Activated T-helper 1 cell treated with anti-CD3 and anti-CD28 coated beads, Interleukin-12 subunit alpha, Interleukin-12 subunit beta, Interleukin-2, Interleukin-4 antibody, amounts not matched to agents 30 ng/mL and 10 ng/mL and 1 ng/mL, durations not matched to agents 14 hours and 24 hours and 36 hours (primary cell): ENCODE measurements at regions not wholly inside any gene's neighbourhood (a gene's known extent, or its start where the extent isn't known, plus 50 kb on each side); places are given as distances from the start of the nearest gene placed in this dataset.

Source experiments
- DNase-seq: peaks from one replicate; pipeline ENCODE4 v3.0.0; 2021; ENCODE audit warnings: low spot score
- H3K27ac Mint-ChIP-seq: one replicate; pipeline ENCODE4 v1.8.0; 2021; ENCODE audit warnings: mild to moderate bottlenecking, mixed read lengths
- H3K27me3 Mint-ChIP-seq: one replicate; pipeline ENCODE4 v1.8.0; 2022; ENCODE audit warnings: mild to moderate bottlenecking, moderate library complexity, mixed read lengths; ENCODE audit not compliant: insufficient read depth
- H3K36me3 Mint-ChIP-seq: one replicate; pipeline ENCODE4 v1.8.0; 2021; ENCODE audit warnings: low read depth, mixed read lengths
- H3K4me1 Mint-ChIP-seq: one replicate; pipeline ENCODE4 v1.8.0; 2021; ENCODE audit warnings: low read depth, mixed read lengths
- H3K4me3 Mint-ChIP-seq: one replicate; pipeline ENCODE4 v1.8.0; 2021; ENCODE audit warnings: mild to moderate bottlenecking, moderate library complexity, mixed read lengths
- H3K9me3 Mint-ChIP-seq: one replicate; pipeline ENCODE4 v1.8.0; 2021; ENCODE audit warnings: mixed read lengths
- intact Hi-C: fragments of 100-400 bp; cut with micrococcal nuclease; formaldehyde crosslinking; loops from one replicate; pipeline ENCODE4 v1.15.1; 2024

- no peaks in the 10 kb centered on the region for H3K9me3 Mint-ChIP-seq
- intact Hi-C loops = no loop called here
- no peak for DNase-seq
- H3K27ac Mint-ChIP-seq = no peak overlapping the region
- no peak overlapping the region for H3K4me3 Mint-ChIP-seq
- H3K4me1 Mint-ChIP-seq = peaks cover 12% of the 10 kb centered on the region
- H3K36me3 Mint-ChIP-seq = no peaks in the 10 kb centered on the region
- H3K27me3 Mint-ChIP-seq = peaks cover 5% of the 10 kb centered on the region
These were observed 130.5 kb downstream of the ST8SIA2 start for GRCh38 chr15:92524161-92524560.

DNA sequence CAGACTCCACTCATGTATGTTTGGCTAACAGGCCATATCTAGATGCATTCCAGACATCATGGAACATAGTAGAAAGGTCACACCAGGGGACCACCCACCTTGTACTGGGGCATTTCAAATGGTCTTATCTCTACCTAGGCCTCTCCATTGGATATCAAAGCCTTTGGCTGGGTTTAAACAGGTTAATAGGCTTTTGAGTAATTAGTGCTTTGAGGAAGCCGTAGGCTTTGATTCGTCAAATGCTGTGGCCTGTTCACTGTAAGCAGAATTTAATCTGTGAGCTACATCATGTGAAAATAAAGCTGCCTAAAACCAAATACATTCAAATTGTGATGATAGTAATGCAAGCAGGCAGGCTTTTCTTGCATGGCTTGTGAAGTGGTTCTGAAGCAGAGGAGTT, 129.5 kb downstream of the ST8SIA2 start:
- Mint-ChIP-seq H3K9me3 (no peaks in the 10 kb centered on the region), H3K27ac (no peak overlapping the region), H3K36me3 (no peaks in the 10 kb centered on the region), H3K27me3 (peaks cover 2% of the 10 kb centered on the region), H3K4me3 (no peak overlapping the region), H3K4me1 (peaks cover 12% of the 10 kb centered on the region)
- intact Hi-C loops = no loop called here
- no peak for DNase-seq

DNA sequence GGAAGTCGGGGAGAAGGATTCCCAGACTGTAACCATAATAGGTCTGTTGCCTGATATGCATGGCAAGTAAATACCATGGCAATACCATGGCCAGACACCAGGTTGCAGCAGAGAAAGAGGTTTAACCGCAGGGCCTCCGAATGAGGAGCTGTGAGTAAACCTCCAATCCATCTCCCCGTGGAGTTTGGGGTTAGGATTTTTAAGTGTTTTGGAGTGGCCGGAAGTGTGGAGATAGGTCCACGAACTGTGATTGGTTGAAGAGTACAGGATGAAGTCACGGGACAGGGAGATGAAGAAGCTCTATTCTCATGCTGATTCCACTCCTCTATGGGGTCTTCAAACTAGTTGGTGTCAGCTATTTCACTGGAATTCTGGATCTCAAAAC, 127.9 kb downstream of the ST8SIA2 start:
- H3K27ac Mint-ChIP-seq = no peak overlapping the region
- peaks cover 12% of the 10 kb centered on the region for H3K4me1 Mint-ChIP-seq
- intact Hi-C loops = loop anchor here (1.0 kb wide), 1 partner anchor 193 kb away; no protein-coding TSS in a partner anchor
- no peak overlapping the region for H3K4me3 Mint-ChIP-seq
- H3K27me3 Mint-ChIP-seq = peaks cover 2% of the 10 kb centered on the region
- no peaks in the 10 kb centered on the region for H3K36me3 Mint-ChIP-seq
- peak; percentile 4 for DNase-seq
- no peaks in the 10 kb centered on the region for H3K9me3 Mint-ChIP-seq

GRCh38 chr15:92520914-92521623, 127.4 kb downstream of the ST8SIA2 start:
- DNase-seq = no peak
- no peaks in the 10 kb centered on the region for H3K36me3 Mint-ChIP-seq
- intact Hi-C loops = loop anchor here (1.0 kb wide), 1 partner anchor 193 kb away; no protein-coding TSS in a partner anchor
- H3K9me3 Mint-ChIP-seq = no peaks in the 10 kb centered on the region
- H3K4me3 Mint-ChIP-seq = no peak overlapping the region
- peaks cover 12% of the 10 kb centered on the region for H3K4me1 Mint-ChIP-seq
- no peak overlapping the region for H3K27ac Mint-ChIP-seq
- peaks cover 2% of the 10 kb centered on the region for H3K27me3 Mint-ChIP-seq

DNA sequence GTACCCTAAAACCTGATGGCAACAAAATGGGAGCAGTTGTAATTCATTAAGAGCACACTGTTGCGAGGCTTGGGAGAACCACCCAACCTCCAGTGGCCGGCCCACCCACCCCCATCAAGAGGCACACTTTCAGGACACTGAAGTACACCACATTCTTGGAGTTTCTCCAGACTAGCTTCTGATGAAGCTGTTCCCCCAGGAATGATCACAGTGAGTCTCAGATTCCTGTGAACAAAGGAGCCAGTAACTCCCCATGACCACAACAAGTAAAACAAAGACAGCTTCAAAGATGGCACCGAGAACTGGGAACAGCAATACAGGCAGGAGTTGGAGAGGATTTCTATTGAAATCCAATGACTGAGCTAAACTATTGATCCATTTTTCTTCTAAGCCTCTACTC, 126.0 kb downstream of the ST8SIA2 start:
- H3K27me3 Mint-ChIP-seq = peaks cover 2% of the 10 kb centered on the region
- H3K27ac Mint-ChIP-seq = no peak overlapping the region
- no peak overlapping the region for H3K4me3 Mint-ChIP-seq
- intact Hi-C loops = no loop called here
- DNase-seq = no peak
- H3K9me3 Mint-ChIP-seq = no peaks in the 10 kb centered on the region
- H3K36me3 Mint-ChIP-seq = no peaks in the 10 kb centered on the region
- peaks cover 12% of the 10 kb centered on the region for H3K4me1 Mint-ChIP-seq
